SU-DHL-6 (cell line): ENCODE measurements at regions not wholly inside any gene's neighbourhood (a gene's known extent, or its start where the extent isn't known, plus 50 kb on each side); places are given as distances from the start of the nearest gene placed in this dataset.

Experiments
- H2AFZ ChIP-seq: fragments of 200-600 bp; sonication (generic); 2 replicates; pipeline ENCODE4 v1.6.1; 2014; ENCODE audit warnings: low read depth, mild to moderate bottlenecking, moderate library complexity, mixed read lengths, antibody characterized with exemption, low read length; ENCODE audit not compliant: severe bottlenecking
- H3F3A ChIP-seq: fragments of 200-600 bp; shearing (Covaris generic); 2 replicates; pipeline ENCODE4 v1.6.0; 2016; ENCODE audit warnings: antibody characterized with exemption, mild to moderate bottlenecking; ENCODE audit not compliant: insufficient read depth
- H3K27ac ChIP-seq: fragments of 200-600 bp; sonication (generic); 2 replicates; pipeline ENCODE4 v1.5.1; 2016; ENCODE audit warnings: low read depth, mild to moderate bottlenecking, low read length, moderate library complexity, mixed read lengths
- H3K27me3 ChIP-seq: fragments of 200-600 bp; sonication (generic), shearing (Covaris generic); 2 replicates; pipeline ENCODE4 v1.6.0; 2014; ENCODE audit warnings: mild to moderate bottlenecking, low read length
- H3K36me3 ChIP-seq: fragments of 200-600 bp; sonication (generic); 2 replicates; pipeline ENCODE4 v1.6.1; 2014; ENCODE audit warnings: mild to moderate bottlenecking, low read length, mixed read lengths
- H3K4me2 ChIP-seq: fragments of 300-600, 200-600 bp; shearing (Covaris generic), sonication (generic); 2 replicates; pipeline ENCODE4 v1.6.0; 2014; ENCODE audit warnings: low read length, low read depth, mild to moderate bottlenecking; ENCODE audit not compliant: poor library complexity, severe bottlenecking
- H3K4me3 ChIP-seq: fragments of 200-600 bp; sonication (generic); 2 replicates; pipeline ENCODE4 v1.5.1; 2014; ENCODE audit warnings: antibody characterized with exemption, low read length, mild to moderate bottlenecking, mixed read lengths; ENCODE audit not compliant: insufficient read depth, poor library complexity, severe bottlenecking
- H3K79me2 ChIP-seq: fragments of 200-600 bp; sonication (generic); 2 replicates; pipeline ENCODE4 v1.6.1; 2014; ENCODE audit warnings: mild to moderate bottlenecking, low read length, moderate library complexity; ENCODE audit not compliant: insufficient read depth
- H3K9ac ChIP-seq: fragments of 200-600 bp; sonication (generic); 2 replicates; pipeline ENCODE4 v1.7.0; 2014; ENCODE audit warnings: mild to moderate bottlenecking, low read length
- H3K9me2 ChIP-seq: fragments of 200-600 bp; sonication (generic); replicated peaks from 2 replicates; pipeline ENCODE4 v1.6.1; 2014; ENCODE audit warnings: low read length; ENCODE audit not compliant: insufficient read depth
- H3K9me3 ChIP-seq: fragments of 200-600 bp; sonication (generic); 2 replicates; pipeline ENCODE4 v1.6.1; 2014; ENCODE audit warnings: low read length, mixed read lengths; ENCODE audit not compliant: insufficient read depth
- H4K20me1 ChIP-seq: fragments of 200-600 bp; sonication (generic); 2 replicates; pipeline ENCODE4 v1.6.1; 2014; ENCODE audit warnings: low read depth, mild to moderate bottlenecking, antibody characterized with exemption, low read length, moderate library complexity, mixed read lengths
- EZH2phosphoT487 ChIP-seq: fragments of 200-600 bp; sonication (generic), shearing (Covaris generic); conservative IDR thresholded peaks from 2 replicates; pipeline ENCODE4 v1.6.1; 2018; ENCODE audit warnings: mild to moderate bottlenecking, antibody characterized with exemption, low read length, moderate library complexity, mixed read lengths
- TF ChIP-seq, protein P1 (sequence below): fragments of 200-600 bp; sonication (generic); IDR thresholded peaks from one replicate; pipeline ENCODE4 v1.5.1; 2017; ENCODE audit warnings: antibody characterized with exemption, mild to moderate bottlenecking, low read length, moderate library complexity; ENCODE audit not compliant: insufficient read depth, poor library complexity, severe bottlenecking

GRCh38 chr10:78537018-78537417 is 503.4 kb downstream of the RPS24 start:
- Histone ChIP-seq H3K36me3 (no peaks in the 10 kb centered on the region), H3K9ac (no peak overlapping the region), H3K27ac (no peak overlapping the region), H3K4me3 (no peak overlapping the region), H3K9me3 (no peaks in the 10 kb centered on the region), H3K79me2 (no peaks in the 10 kb centered on the region), H3F3A (no peaks in the 10 kb centered on the region), H3K9me2 (no peaks in the 10 kb centered on the region), H2AFZ (no peak overlapping the region), H4K20me1 (no peaks in the 10 kb centered on the region), H3K27me3 (no peaks in the 10 kb centered on the region), H3K4me2 (no peak overlapping the region)
- TF ChIP-seq, protein P1, sequence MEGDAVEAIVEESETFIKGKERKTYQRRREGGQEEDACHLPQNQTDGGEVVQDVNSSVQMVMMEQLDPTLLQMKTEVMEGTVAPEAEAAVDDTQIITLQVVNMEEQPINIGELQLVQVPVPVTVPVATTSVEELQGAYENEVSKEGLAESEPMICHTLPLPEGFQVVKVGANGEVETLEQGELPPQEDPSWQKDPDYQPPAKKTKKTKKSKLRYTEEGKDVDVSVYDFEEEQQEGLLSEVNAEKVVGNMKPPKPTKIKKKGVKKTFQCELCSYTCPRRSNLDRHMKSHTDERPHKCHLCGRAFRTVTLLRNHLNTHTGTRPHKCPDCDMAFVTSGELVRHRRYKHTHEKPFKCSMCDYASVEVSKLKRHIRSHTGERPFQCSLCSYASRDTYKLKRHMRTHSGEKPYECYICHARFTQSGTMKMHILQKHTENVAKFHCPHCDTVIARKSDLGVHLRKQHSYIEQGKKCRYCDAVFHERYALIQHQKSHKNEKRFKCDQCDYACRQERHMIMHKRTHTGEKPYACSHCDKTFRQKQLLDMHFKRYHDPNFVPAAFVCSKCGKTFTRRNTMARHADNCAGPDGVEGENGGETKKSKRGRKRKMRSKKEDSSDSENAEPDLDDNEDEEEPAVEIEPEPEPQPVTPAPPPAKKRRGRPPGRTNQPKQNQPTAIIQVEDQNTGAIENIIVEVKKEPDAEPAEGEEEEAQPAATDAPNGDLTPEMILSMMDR: no peak

DNA sequence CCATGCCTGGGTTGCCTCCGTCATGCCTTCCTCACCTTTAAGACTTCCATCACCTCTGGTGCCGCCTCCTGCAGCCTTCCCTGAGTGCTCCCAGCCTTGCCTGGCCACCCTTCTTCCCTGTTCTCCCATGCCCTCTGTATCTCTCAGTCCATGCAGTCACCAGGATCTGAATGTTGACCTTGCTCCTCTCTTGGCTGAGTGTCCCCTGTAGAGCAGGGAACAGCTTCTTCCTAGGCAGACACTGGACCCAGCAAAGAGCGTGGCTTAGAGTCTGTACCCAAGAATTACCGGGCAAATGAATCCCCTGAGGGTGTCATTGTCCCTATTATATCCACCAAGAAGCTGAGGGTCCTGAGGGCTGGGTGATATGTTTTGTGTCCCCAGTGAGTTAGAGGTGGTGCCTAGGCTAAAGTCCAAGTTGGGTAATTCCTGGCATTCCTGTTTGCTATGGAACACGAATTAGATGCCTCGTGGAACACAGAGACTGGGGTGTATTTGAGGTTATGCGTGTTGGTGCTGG is 505.6 kb downstream of the RPS24 start:
- H3K27me3 ChIP-seq: no peaks in the 10 kb centered on the region
- H3K4me2 ChIP-seq: no peak overlapping the region
- TF ChIP-seq EZH2phosphoT487: no peak
- TF ChIP-seq, protein P1: no peak
- no peaks in the 10 kb centered on the region for H3F3A ChIP-seq
- H3K27ac ChIP-seq: no peak overlapping the region
- H3K36me3 ChIP-seq: no peaks in the 10 kb centered on the region
- H3K9me3 ChIP-seq: no peaks in the 10 kb centered on the region
- no peak overlapping the region for H2AFZ ChIP-seq
- H3K79me2 ChIP-seq: no peaks in the 10 kb centered on the region
- no peaks in the 10 kb centered on the region for H3K9me2 ChIP-seq
- H3K4me3 ChIP-seq: no peak overlapping the region
- H4K20me1 ChIP-seq: no peaks in the 10 kb centered on the region
- H3K9ac ChIP-seq: no peak overlapping the region

- TF ChIP-seq, protein P1: no peak
- no peak for TF ChIP-seq EZH2phosphoT487
- Histone ChIP-seq H3K4me2 (no peak overlapping the region), H3K27ac (no peak overlapping the region)
Measured at GRCh38 chr10:78540355-78541076, 506.9 kb downstream of the RPS24 start.

More at GRCh38 chr10:78540355-78541076, 506.9 kb downstream of the RPS24 start:
- H3K9me2 ChIP-seq: no peaks in the 10 kb centered on the region
- no peaks in the 10 kb centered on the region for H4K20me1 ChIP-seq
- H3K9me3 ChIP-seq: no peaks in the 10 kb centered on the region
- no peak overlapping the region for H3K4me3 ChIP-seq
- H3K79me2 ChIP-seq: no peaks in the 10 kb centered on the region
- no peaks in the 10 kb centered on the region for H3K27me3 ChIP-seq
- no peak overlapping the region for H3K9ac ChIP-seq
- H3K36me3 ChIP-seq: no peaks in the 10 kb centered on the region
- H2AFZ ChIP-seq: no peak overlapping the region
- H3F3A ChIP-seq: no peaks in the 10 kb centered on the region
